ENCODE measurements at regions not wholly inside any gene's neighbourhood (a gene's known extent, or its start where the extent isn't known, plus 50 kb on each side); places are given as distances from the start of the nearest gene placed in this dataset.

Small RNAs in the stretch of these regions (microRNA-seq; reads per million reads assigned to microRNA genes)
- gene MIR3680-1, result 0 reads per million in 2 donors
